NCI-H2107 (cell line): ENCODE measurements at regions not wholly inside any gene's neighbourhood (a gene's known extent, or its start where the extent isn't known, plus 50 kb on each side); places are given as distances from the start of the nearest gene placed in this dataset.
A peak's percentile ranks its signal among the peaks of the same experiment; 100 is the strongest.
"Not testable (repeated sequence)": the region's sequence is repeated elsewhere in the genome, so short reads cannot be mapped to it uniquely, and the experiment has no call there.

ENCODE experiments used
- DNase-seq: peaks from one replicate; lab custom pipeline; 2025; lab: John Stamatoyannopoulos, UW

GRCh38 chr4:77220828-77221613, 64.0 kb downstream of the CCNG2 start:
- no peak for DNase-seq

GRCh38 chr4:77225022-77225421, 68.0 kb downstream of the CCNG2 start:
- DNase-seq: no peak

GRCh38 chr4:77226939-77227705, 70.1 kb downstream of the CCNG2 start:
- no peak for DNase-seq

GRCh38 chr4:77229433-77229832, 72.4 kb downstream of the CCNG2 start:
- no peak for DNase-seq

- no peak for DNase-seq
Measured at GRCh38 chr4:77232653-77233052, 75.6 kb downstream of the CCNG2 start.

GRCh38 chr4:77235289-77235854, 78.4 kb downstream of the CCNG2 start:
- DNase-seq: no peak

GRCh38 chr4:77236806-77237205, 79.8 kb downstream of the CCNG2 start:
- DNase-seq: no peak

GRCh38 chr4:77240469-77241066, 83.6 kb downstream of the CCNG2 start:
- peak; percentile 9 for DNase-seq

- DNase-seq: no peak
Measured at GRCh38 chr4:77248805-77249204, 91.8 kb downstream of the CCNG2 start.

- no peak for DNase-seq
Measured at GRCh38 chr4:77251751-77252150, 94.7 kb downstream of the CCNG2 start.

GRCh38 chr4:77263247-77263646, 106.2 kb downstream of the CCNG2 start:
- DNase-seq: no peak

- not testable (repeated sequence) for DNase-seq
Measured at GRCh38 chr4:77263976-77264375, 107.0 kb downstream of the CCNG2 start.

GRCh38 chr4:77264826-77265225, 107.8 kb downstream of the CCNG2 start:
- no peak for DNase-seq

- DNase-seq: no peak
Measured at GRCh38 chr4:77268108-77268507, 111.1 kb downstream of the CCNG2 start.

- DNase-seq: no peak
Measured at GRCh38 chr4:77269505-77269904, 112.5 kb downstream of the CCNG2 start.

- DNase-seq: no peak
Measured at GRCh38 chr4:77273412-77273811, 116.4 kb downstream of the CCNG2 start.

- not testable (repeated sequence) for DNase-seq
Measured at GRCh38 chr4:77279114-77279513, 122.1 kb downstream of the CCNG2 start.

GRCh38 chr4:77282305-77282704, 125.3 kb downstream of the CCNG2 start:
- no peak for DNase-seq

- no peak for DNase-seq
Measured at GRCh38 chr4:77284036-77284435, 127.0 kb downstream of the CCNG2 start.

GRCh38 chr4:77286906-77287305, 129.9 kb downstream of the CCNG2 start:
- no peak for DNase-seq

- DNase-seq: no peak
Measured at GRCh38 chr4:77293426-77293825, 136.4 kb downstream of the CCNG2 start.

GRCh38 chr4:77300996-77301395, 144.0 kb downstream of the CCNG2 start:
- not testable (repeated sequence) for DNase-seq

GRCh38 chr4:77305766-77306165, 148.8 kb downstream of the CCNG2 start:
- DNase-seq: no peak
